HepG2 (cell line): ENCODE measurements at regions not wholly inside any gene's neighbourhood (a gene's known extent, or its start where the extent isn't known, plus 50 kb on each side); places are given as distances from the start of the nearest gene placed in this dataset.

ENCODE experiments used
- ATAC-seq: fragments of 200-7000 bp; cut with Tn5 transposase; 3 replicates; pipeline ENCODE4 v1.9.1; 2020; ENCODE audit warnings: mild to moderate bottlenecking, moderate library complexity
- BruUV-seq: library from RNA; stranded (reverse); fragments of 400-500 nt; replicated peaks from 2 replicates; lab custom pipeline; 2021; lab: Mats Ljungman, UMichigan
- CTCF ChIA-PET: fragments of 300-600 bp; formaldehyde crosslinking; extraction: SDS; loops from one replicate; lab custom pipeline; 2021; ENCODE audit warnings: low total read pairs, inconsistent platforms, low intra/inter-chr PET ratio; lab: Yijun Ruan, JAX
- POLR2A ChIA-PET: fragments of 350-600 bp; sonication (Branson Sonifier 250); formaldehyde crosslinking; loops from one replicate; lab custom pipeline; 2020; ENCODE audit warnings: antibody characterized with exemption, inconsistent platforms; lab: Yijun Ruan, JAX
- DNase-seq: peaks from one replicate; pipeline ENCODE4 v3.0.0-alpha.2; 2015; ENCODE audit warnings: low spot score
- FAIRE-seq: peaks from 3 replicates; lab custom pipeline; 2011; peaks lifted over from hg19 to GRCh38; lab: Jason Lieb, UNC
- H2AFZ ChIP-seq: one replicate; pipeline ENCODE4 v1.6.1; 2011; ENCODE audit warnings: low read length, inconsistent platforms
- H3K27ac ChIP-seq: fragments of 300-600 bp; 3 replicates; pipeline ENCODE4 v1.8.0; 2011; ENCODE audit warnings: mixed run types, mild to moderate bottlenecking, mixed read lengths, low read length, inconsistent platforms; ENCODE audit not compliant: insufficient read depth; ENCODE audit errors: extremely low read length
- H3K27me3 ChIP-seq, 2 experiments: fragments of 200-600 bp in 1 of 2; 2 replicates in 1 of 2; 3 replicates in 1 of 2; pipeline versions ENCODE4 v1.6.0 to v1.8.0; 2011; ENCODE audit warnings: low read length in 2 of 2, mild to moderate bottlenecking in 2 of 2, moderate library complexity in 2 of 2, inconsistent platforms in 1 of 2; ENCODE audit not compliant: insufficient read depth in 2 of 2, control insufficient read depth in 1 of 2
- H3K36me3 ChIP-seq, 2 experiments: fragments of 200-600 bp in 1 of 2; replicated peaks in 1 of 2; 2 replicates in 1 of 2; 3 replicates in 1 of 2; pipeline versions ENCODE4 v1.5.1 to v1.8.0; 2011; ENCODE audit warnings: low read length in 2 of 2, inconsistent platforms in 1 of 2; ENCODE audit not compliant: insufficient read depth in 2 of 2, control insufficient read depth in 1 of 2
- H3K4me1 ChIP-seq: 2 replicates; pipeline ENCODE4 v1.5.1; 2012; ENCODE audit warnings: low read length, inconsistent platforms; ENCODE audit not compliant: insufficient read depth
- H3K4me2 ChIP-seq: 2 replicates; pipeline ENCODE4 v1.6.0; 2011; ENCODE audit warnings: low read depth, low read length, inconsistent platforms
- H3K4me3 ChIP-seq, 3 experiments: fragments of 200-600 bp in 1 of 3; sonication (generic), shearing (Covaris generic) in 1 of 3; replicated peaks in 1 of 3; 2 replicates each; pipeline ENCODE4 v1.5.1; 2011 to 2016; ENCODE audit warnings: low read length in 3 of 3, inconsistent platforms in 2 of 3, low read depth in 2 of 3, mild to moderate bottlenecking in 2 of 3, control low read depth in 1 of 3, mixed read lengths in 1 of 3; ENCODE audit not compliant: insufficient read depth in 1 of 3
- H3K79me2 ChIP-seq: one replicate; pipeline ENCODE4 v1.6.1; 2011; ENCODE audit warnings: low read length, inconsistent platforms; ENCODE audit not compliant: insufficient read depth
- H3K9ac ChIP-seq: 2 replicates; pipeline ENCODE4 v1.6.0; 2011; ENCODE audit warnings: mild to moderate bottlenecking, low read depth, low read length, inconsistent platforms; ENCODE audit not compliant: insufficient read depth
- H3K9me3 ChIP-seq: 2 replicates; pipeline ENCODE4 v1.5.1; 2012; ENCODE audit warnings: mild to moderate bottlenecking, low read length
- H4K20me1 ChIP-seq: 2 replicates; pipeline ENCODE4 v1.6.0; 2011; ENCODE audit warnings: inconsistent platforms, mild to moderate bottlenecking, low read length, moderate library complexity; ENCODE audit not compliant: insufficient read depth
- CBX1 ChIP-seq: IDR thresholded peaks from one replicate; pipeline ENCODE4 v1.6.1; 2016; ENCODE audit warnings: antibody characterized with exemption, low read depth
- FLYWCH1 ChIP-seq: sonication (generic); formaldehyde crosslinking; IDR thresholded peaks from 2 replicates; pipeline ENCODE4 v1.8.1; 2023; ENCODE audit warnings: mild to moderate bottlenecking, missing genetic modification reagents
- FOXA3 ChIP-seq: IDR thresholded peaks from 2 replicates; pipeline ENCODE4 v1.6.1; 2016; ENCODE audit warnings: missing genetic modification reagents, missing compliant biosample characterization
- MTF2 ChIP-seq: sonication (generic); formaldehyde crosslinking; IDR thresholded peaks from 2 replicates; pipeline ENCODE4 v1.5.0; 2020; ENCODE audit warnings: missing genetic modification reagents, borderline replicate concordance
- NFE2 ChIP-seq: sonication (generic); formaldehyde crosslinking; IDR thresholded peaks from 2 replicates; pipeline ENCODE4 v1.4.0; 2020; ENCODE audit warnings: missing genetic modification reagents
- PCBP1 ChIP-seq: fragments of 200-400 bp; formaldehyde crosslinking; IDR thresholded peaks from 2 replicates; pipeline ENCODE4 v1.6.1; 2017; ENCODE audit warnings: mild to moderate bottlenecking, low read depth, low read length, borderline replicate concordance
- PHF8 ChIP-seq: sonication (generic); formaldehyde crosslinking; IDR thresholded peaks from 2 replicates; pipeline ENCODE4 v1.5.0; 2020; ENCODE audit warnings: missing genetic modification reagents
- RFXAP ChIP-seq: sonication (generic); formaldehyde crosslinking; IDR thresholded peaks from 2 replicates; pipeline ENCODE4 v1.4.0; 2020; ENCODE audit warnings: missing genetic modification reagents, borderline replicate concordance
- SMC3 ChIP-seq: IDR thresholded peaks from 2 replicates; pipeline ENCODE4 v1.6.1; 2011; ENCODE audit warnings: low read length, improper control_type of control experiment
- SRSF9 ChIP-seq: fragments of 200-400 bp; formaldehyde crosslinking; IDR thresholded peaks from 2 replicates; pipeline ENCODE4 v1.6.1; 2018; ENCODE audit warnings: borderline replicate concordance, mild to moderate bottlenecking, low read depth, low read length; ENCODE audit not compliant: insufficient read depth, poor library complexity, severe bottlenecking
- STAT5B ChIP-seq: sonication (generic); formaldehyde crosslinking; IDR thresholded peaks from 2 replicates; pipeline ENCODE4 v1.4.0; 2020; ENCODE audit warnings: missing genetic modification reagents
- TMF1 ChIP-seq: sonication (generic); formaldehyde crosslinking; IDR thresholded peaks from 2 replicates; pipeline ENCODE4 v1.8.1; 2022; ENCODE audit warnings: low read depth, missing genetic modification reagents
- UBTF ChIP-seq: sonication (generic); formaldehyde crosslinking; IDR thresholded peaks from 2 replicates; pipeline ENCODE4 v1.4.0; 2020; ENCODE audit warnings: mild to moderate bottlenecking, missing genetic modification reagents
- XRCC5 ChIP-seq: fragments of 200-400 bp; formaldehyde crosslinking; optimal IDR thresholded peaks from 2 replicates; pipeline ENCODE3; 2017; ENCODE audit warnings: mild to moderate bottlenecking, low read length
- ZBTB14 ChIP-seq: sonication (generic); formaldehyde crosslinking; IDR thresholded peaks from 2 replicates; pipeline ENCODE4 v1.4.0; 2020; ENCODE audit warnings: missing genetic modification reagents
- ZMAT5 ChIP-seq: sonication (generic); formaldehyde crosslinking; IDR thresholded peaks from 2 replicates; pipeline ENCODE4 v1.5.0; 2020; ENCODE audit warnings: mild to moderate bottlenecking, low read depth, missing genetic modification reagents, borderline replicate concordance
- ZNF180 ChIP-seq: sonication (generic); formaldehyde crosslinking; IDR thresholded peaks from 2 replicates; pipeline ENCODE4 v1.4.0; 2020; ENCODE audit warnings: low read depth, missing genetic modification reagents, borderline replicate concordance
- ZNF335 ChIP-seq: sonication (generic); formaldehyde crosslinking; IDR thresholded peaks from 2 replicates; pipeline ENCODE4 v1.4.0; 2020; ENCODE audit warnings: missing genetic modification reagents
- ZNF574 ChIP-seq: sonication (generic); formaldehyde crosslinking; IDR thresholded peaks from 2 replicates; pipeline ENCODE4 v1.4.0; 2020; ENCODE audit warnings: missing genetic modification reagents
- WGBS: methylation state at CpG from one replicate; pipeline ENCODE4 v1.1.6; 2017; ENCODE audit warnings: low lambda C conversion rate; 5-methylcytosine and 5-hydroxymethylcytosine counted together
- in situ Hi-C: cut with HindIII; loops from 2 replicates; pipeline ENCODE4 v1.10.0; 2017; ENCODE audit warnings: low pct_unique_long_range_greater_than_20kb; ENCODE audit not compliant: extremely low pct_ligation_motif_present
- intact Hi-C: fragments of 100-400 bp; cut with micrococcal nuclease; formaldehyde crosslinking; loops from one replicate; pipeline ENCODE4 v1.10.0; 2022; ENCODE audit not compliant: unreplicated experiment

- TF ChIP-seq ZBTB14 = no peak
- no peak for TF ChIP-seq SRSF9
- no peak for TF ChIP-seq SMC3
- TF ChIP-seq UBTF (CRISPR knock-in tag) = no peak
Measured at GRCh38 chr4:30989508-30989907, 269.3 kb downstream of the PCDH7 start (continued).

GRCh38 chr4:30996841-30997240, 276.7 kb downstream of the PCDH7 start:
- H3K36me3 ChIP-seq = no peaks in the 10 kb centered on the region
- no peaks in the 10 kb centered on the region for H3K4me1 ChIP-seq
- H3K4me3 ChIP-seq = no peak overlapping the region
- DNase-seq (no peak), ATAC-seq (no peak), FAIRE-seq (no peak)
- BruUV-seq = no TSS peak
- H3K9ac ChIP-seq = no peak overlapping the region
- H4K20me1 ChIP-seq = no peaks in the 10 kb centered on the region
- in situ Hi-C loops = no loop called here
- CTCF ChIA-PET = no interaction called here
- 2% methylated on average over 2 of the region's 2 CpGs for WGBS
- no peak overlapping the region for H3K4me2 ChIP-seq
- POLR2A ChIA-PET = no interaction called here
- no peaks in the 10 kb centered on the region for H3K79me2 ChIP-seq
- no peaks in the 10 kb centered on the region for H3K9me3 ChIP-seq
- no peak overlapping the region for H3K27ac ChIP-seq
- intact Hi-C loops = no loop called here
- no peak overlapping the region for H2AFZ ChIP-seq
- H3K27me3 ChIP-seq = no peaks in the 10 kb centered on the region
- TF ChIP-seq TMF1 (CRISPR knock-in tag) (no peak), ZNF180 (no peak), RFXAP (CRISPR knock-in tag) (no peak), FOXA3 (no peak), PHF8 (CRISPR knock-in tag) (no peak), XRCC5 (no peak), ZMAT5 (CRISPR knock-in tag) (no peak), PCBP1 (no peak), FLYWCH1 (CRISPR knock-in tag) (no peak), ZNF335 (CRISPR knock-in tag) (no peak), MTF2 (CRISPR knock-in tag) (no peak), ZNF574 (CRISPR knock-in tag) (no peak), CBX1 (no peak), NFE2 (CRISPR knock-in tag) (no peak), STAT5B (CRISPR knock-in tag) (no peak)
